Keratinocyte (primary cell): ENCODE measurements at regions not wholly inside any gene's neighbourhood (a gene's known extent, or its start where the extent isn't known, plus 50 kb on each side); places are given as distances from the start of the nearest gene placed in this dataset.

Source experiments
- DNase-seq: peaks from one replicate; pipeline ENCODE4 v3.0.0-alpha.2; 2011; ENCODE audit warnings: low read depth, missing footprints, low spot score
- FAIRE-seq: peaks from 2 replicates; lab custom pipeline; 2011; peaks lifted over from hg19 to GRCh38; lab: Jason Lieb, UNC
- H2AFZ ChIP-seq: 2 replicates; pipeline ENCODE4 v1.6.0; 2012; ENCODE audit warnings: low read length, control low read depth, inconsistent platforms; ENCODE audit not compliant: control insufficient read depth
- H3K27ac ChIP-seq: 2 replicates; pipeline ENCODE4 v1.5.1; 2011; ENCODE audit warnings: low read length; ENCODE audit not compliant: control insufficient read depth, insufficient read depth
- H3K27me3 ChIP-seq: 3 replicates; pipeline ENCODE4 v1.6.0; 2011; ENCODE audit warnings: low read length; ENCODE audit not compliant: control insufficient read depth, insufficient read depth; ENCODE audit errors: extremely low read depth
- H3K36me3 ChIP-seq, 2 experiments: 2 replicates in 1 of 2; 3 replicates in 1 of 2; pipeline ENCODE4 v1.5.1; 2011; ENCODE audit warnings: low read length in 2 of 2, mild to moderate bottlenecking in 1 of 2; ENCODE audit not compliant: control insufficient read depth in 2 of 2, insufficient read depth in 2 of 2; ENCODE audit errors: extremely low read depth in 1 of 2
- H3K4me1 ChIP-seq: 3 replicates; pipeline ENCODE4 v1.5.1; 2011; ENCODE audit warnings: low read length; ENCODE audit not compliant: control insufficient read depth, insufficient read depth; ENCODE audit errors: extremely low read depth
- H3K4me2 ChIP-seq: 3 replicates; pipeline ENCODE4 v1.6.0; 2011; ENCODE audit warnings: low read depth, low read length; ENCODE audit not compliant: control insufficient read depth, insufficient read depth; ENCODE audit errors: extremely low read depth
- H3K4me3 ChIP-seq, 3 experiments: fragments of 200-600 bp in 1 of 3; sonication (generic) in 1 of 3; 2 replicates in 2 of 3; 3 replicates in 1 of 3; pipeline ENCODE4 v1.5.1; 2011 to 2016; ENCODE audit warnings: low read length in 3 of 3, mild to moderate bottlenecking in 3 of 3, control low read depth in 2 of 3, inconsistent platforms in 1 of 3, low read depth in 1 of 3, mixed read lengths in 1 of 3, mixed run types in 1 of 3, moderate library complexity in 1 of 3; ENCODE audit not compliant: control insufficient read depth in 2 of 3, insufficient read depth in 2 of 3; ENCODE audit errors: extremely low read depth in 1 of 3
- H3K79me2 ChIP-seq: 2 replicates; pipeline ENCODE4 v1.6.0; 2012; ENCODE audit warnings: low read length; ENCODE audit not compliant: control insufficient read depth, insufficient read depth
- H3K9ac ChIP-seq: 3 replicates; pipeline ENCODE4 v1.6.0; 2011; ENCODE audit warnings: low read length; ENCODE audit not compliant: control insufficient read depth, insufficient read depth; ENCODE audit errors: extremely low read depth
- H3K9me1 ChIP-seq: 3 replicates; pipeline ENCODE4 v1.6.0; 2011; ENCODE audit warnings: low read length; ENCODE audit not compliant: control insufficient read depth, insufficient read depth; ENCODE audit errors: extremely low read depth
- H3K9me3 ChIP-seq: 2 replicates; pipeline ENCODE4 v1.5.1; 2012; ENCODE audit warnings: low read depth, low read length; ENCODE audit not compliant: control insufficient read depth
- H4K20me1 ChIP-seq: 3 replicates; pipeline ENCODE4 v1.6.0; 2011; ENCODE audit warnings: low read length; ENCODE audit not compliant: control insufficient read depth, insufficient read depth; ENCODE audit errors: extremely low read depth
- CTCF ChIP-seq, 3 experiments: IDR thresholded peaks in 1 of 3; conservative IDR thresholded peaks in 1 of 3; optimal IDR thresholded peaks in 1 of 3; 2 replicates in 2 of 3; 3 replicates in 1 of 3; pipeline versions ENCODE3 to v1.5.1; 2011; ENCODE audit warnings: low read length in 3 of 3, mild to moderate bottlenecking in 3 of 3, moderate library complexity in 2 of 3, control low read depth in 1 of 3, inconsistent platforms in 1 of 3; ENCODE audit not compliant: insufficient read depth in 2 of 3; ENCODE audit errors: extremely low read depth in 1 of 3
- EZH2 ChIP-seq: IDR thresholded peaks from one replicate; pipeline ENCODE4 v1.6.1; 2012; ENCODE audit warnings: inconsistent platforms, mild to moderate bottlenecking, low read length, moderate library complexity
- dilution Hi-C: fragments of 300-500 bp; cut with MboI; formaldehyde crosslinking; loops from one replicate; pipeline ENCODE4 v1.7.0; 2020; ENCODE audit warnings: low sequenced_read_pairs; ENCODE audit not compliant: extremely low pct_ligation_motif_present

- no peak overlapping the region for H3K9ac ChIP-seq
- H3K4me2 ChIP-seq: no peak overlapping the region
- no peak overlapping the region for H2AFZ ChIP-seq
- H3K27ac ChIP-seq: no peak overlapping the region
- dilution Hi-C loops: no loop called here
- H4K20me1 ChIP-seq: no peaks in the 10 kb centered on the region
- no peaks in the 10 kb centered on the region for H3K27me3 ChIP-seq
- H3K36me3 ChIP-seq: no peaks in the 10 kb centered on the region
- TF ChIP-seq CTCF (optimal IDR thresholded peaks at IDR 0.05 in 1 of 3, IDR thresholded peaks at IDR 0.05 in 1 of 3, conservative IDR thresholded peaks at IDR 0.05 in 1 of 3; ENCODE audit: extremely low read depth in 1 of 3, insufficient read depth in 2 of 3, low read length in 3 of 3) (no peak), EZH2 (no peak)
- H3K9me3 ChIP-seq: no peaks in the 10 kb centered on the region
- H3K79me2 ChIP-seq: no peaks in the 10 kb centered on the region
- H3K4me1 ChIP-seq: no peaks in the 10 kb centered on the region
- no peaks in the 10 kb centered on the region for H3K9me1 ChIP-seq
- no peak overlapping the region for H3K4me3 ChIP-seq
- DNase-seq (no peak), FAIRE-seq (no peak)
Observed at GRCh38 chr20:39766333-39766732, 804.2 kb downstream of the DHX35 start.

GRCh38 chr20:39762716-39763115 is 800.6 kb downstream of the DHX35 start:
- no peak overlapping the region for H3K4me2 ChIP-seq
- H4K20me1 ChIP-seq: no peaks in the 10 kb centered on the region
- no peaks in the 10 kb centered on the region for H3K9me3 ChIP-seq
- no peaks in the 10 kb centered on the region for H3K27me3 ChIP-seq
- H2AFZ ChIP-seq: no peak overlapping the region
- no peak overlapping the region for H3K4me3 ChIP-seq
- no peaks in the 10 kb centered on the region for H3K36me3 ChIP-seq
- H3K79me2 ChIP-seq: no peaks in the 10 kb centered on the region
- no peaks in the 10 kb centered on the region for H3K4me1 ChIP-seq
- H3K9ac ChIP-seq: no peak overlapping the region
- H3K27ac ChIP-seq: no peak overlapping the region
- no peak for FAIRE-seq
- dilution Hi-C loops: no loop called here
- DNase-seq: no peak
- TF ChIP-seq CTCF (optimal IDR thresholded peaks at IDR 0.05 in 1 of 3, IDR thresholded peaks at IDR 0.05 in 1 of 3, conservative IDR thresholded peaks at IDR 0.05 in 1 of 3; ENCODE audit: extremely low read depth in 1 of 3, insufficient read depth in 2 of 3, low read length in 3 of 3): no peak
- TF ChIP-seq EZH2: no peak
- no peaks in the 10 kb centered on the region for H3K9me1 ChIP-seq
